Stimulated activated CD4-positive, alpha-beta T cell treated with anti-CD3 and anti-CD28 coated beads, Interleukin-12 subunit alpha, Interleukin-12 subunit beta, amount 100 ng/mL, for 24 hours (primary cell): ENCODE measurements at regions not wholly inside any gene's neighbourhood (a gene's known extent, or its start where the extent isn't known, plus 50 kb on each side); places are given as distances from the start of the nearest gene placed in this dataset.
"Not testable (repeated sequence)": the region's sequence is repeated elsewhere in the genome, so short reads cannot be mapped to it uniquely, and the experiment has no call there.

Experiments used
- DNase-seq, 2 experiments: peaks; one replicate each; pipeline ENCODE4 v3.0.0-alpha.2; 2020; ENCODE audit warnings: low read depth in 2 of 2

DNA sequence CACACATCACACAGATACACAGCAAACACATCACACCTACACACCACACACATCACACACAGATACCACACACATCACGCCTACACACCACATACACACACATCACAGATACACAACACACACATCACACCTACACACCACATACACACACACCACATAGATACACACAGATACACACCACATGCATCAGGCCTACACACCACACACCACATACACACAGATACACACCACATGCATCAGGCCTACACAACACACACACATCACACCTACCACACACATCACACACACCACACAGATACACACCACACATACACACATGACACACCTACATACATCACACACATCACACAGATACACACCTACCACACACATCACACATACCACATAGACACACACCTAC lies 158.8 kb downstream of the NDUFA10 start:
- no peak for DNase-seq

DNA sequence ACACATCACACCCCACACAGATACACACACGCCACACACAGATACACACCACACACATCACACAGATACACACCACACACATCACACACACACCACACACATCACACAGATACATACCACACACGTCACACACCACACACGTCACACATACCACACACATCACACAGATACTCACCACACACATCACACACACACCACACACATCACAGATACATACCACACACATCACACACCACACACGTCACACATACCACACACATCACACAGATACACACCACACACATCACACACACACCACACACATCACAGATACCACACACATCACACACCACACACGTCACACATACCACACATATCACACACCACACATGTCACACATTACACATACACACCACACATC lies 159.3 kb downstream of the NDUFA10 start:
- DNase-seq, result not testable (repeated sequence)

DNA sequence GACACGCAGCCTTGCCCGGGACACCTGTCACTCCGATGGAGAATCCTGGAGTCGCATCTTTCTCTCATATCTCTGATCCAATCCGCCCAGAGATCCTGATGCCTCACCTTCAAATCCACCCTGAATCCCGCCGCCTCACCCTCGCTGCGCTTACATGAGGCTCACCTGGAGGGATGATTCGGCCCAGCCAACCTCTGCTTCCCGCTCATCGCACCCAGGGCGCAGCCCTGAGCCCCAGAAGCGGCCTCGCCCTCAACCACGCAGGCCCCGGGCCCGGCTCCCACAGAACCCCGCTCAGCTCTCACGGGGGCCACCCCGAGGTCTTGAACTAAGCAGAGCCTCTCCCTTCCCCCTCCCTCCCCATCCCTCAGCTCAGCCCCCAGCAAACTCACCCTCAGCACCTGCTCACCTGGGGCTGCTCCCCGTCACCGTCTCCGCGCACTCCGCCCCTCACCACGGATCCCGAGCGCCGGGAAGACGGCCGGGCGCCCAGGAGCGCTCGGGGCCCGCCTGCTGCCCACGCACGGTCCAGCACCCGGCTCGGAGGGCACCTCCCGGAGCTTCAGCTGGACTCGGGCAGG lies 160.0 kb downstream of the NDUFA10 start:
- no peak for DNase-seq

DNA sequence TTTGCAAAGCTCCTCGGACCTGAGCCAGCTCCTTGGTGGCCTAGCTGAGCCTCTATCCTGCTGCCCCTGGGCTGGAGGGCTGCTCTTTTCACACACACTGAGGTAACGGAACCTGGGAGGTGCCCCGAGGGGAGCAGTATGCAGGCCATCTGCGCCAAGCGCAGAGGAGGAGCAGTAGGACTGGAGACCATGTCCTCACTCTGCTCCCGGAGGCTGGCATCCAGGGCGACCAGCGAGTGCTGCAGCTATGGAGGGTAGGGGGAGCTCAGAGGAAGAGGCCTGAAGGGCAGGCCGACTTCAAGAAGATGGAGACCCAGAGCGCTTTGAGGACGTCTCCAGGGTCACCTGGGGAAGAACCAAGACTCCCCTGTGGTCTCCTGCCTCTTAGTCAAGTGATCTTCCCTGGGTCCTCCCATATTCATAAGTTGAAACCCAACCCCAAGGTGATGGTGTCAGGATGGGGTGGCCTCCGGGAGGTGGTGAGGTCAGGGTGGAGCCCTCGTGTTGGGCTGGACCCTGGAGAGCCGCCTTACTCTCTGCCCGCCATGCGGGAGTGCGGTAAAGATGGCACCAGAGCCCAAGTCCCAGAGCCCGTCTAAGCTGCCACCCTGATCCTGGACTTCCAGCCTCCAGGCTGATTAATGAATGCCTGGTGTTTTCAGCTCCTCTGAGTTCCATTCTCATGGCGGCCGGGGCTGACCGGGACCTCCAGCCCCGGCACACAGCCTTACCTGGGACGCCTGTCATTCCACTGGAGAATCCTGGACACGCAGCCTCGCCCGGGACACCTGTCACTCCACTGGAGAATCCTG lies 160.7 kb downstream of the NDUFA10 start:
- DNase-seq, result no peak

DNA sequence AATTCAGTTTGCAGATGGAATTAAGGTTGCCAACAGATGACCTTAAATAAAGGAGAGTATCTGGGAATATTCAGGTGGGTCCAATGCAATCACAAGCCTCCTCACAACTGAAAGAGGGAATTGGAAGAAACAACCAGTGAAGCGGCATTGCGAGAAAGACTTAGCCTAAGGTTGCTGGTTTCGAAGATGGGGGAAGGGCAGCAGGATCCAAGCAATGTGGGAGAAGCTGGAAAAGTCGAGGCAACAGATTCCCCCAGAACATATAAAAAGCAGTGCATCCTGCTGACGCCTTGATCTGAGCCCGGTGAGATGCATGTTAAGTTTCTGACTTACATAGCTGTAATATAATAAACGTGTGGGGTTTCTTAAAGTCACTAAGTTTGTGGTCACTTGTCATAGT lies 162.5 kb downstream of the NDUFA10 start:
- no peak for DNase-seq

DNA sequence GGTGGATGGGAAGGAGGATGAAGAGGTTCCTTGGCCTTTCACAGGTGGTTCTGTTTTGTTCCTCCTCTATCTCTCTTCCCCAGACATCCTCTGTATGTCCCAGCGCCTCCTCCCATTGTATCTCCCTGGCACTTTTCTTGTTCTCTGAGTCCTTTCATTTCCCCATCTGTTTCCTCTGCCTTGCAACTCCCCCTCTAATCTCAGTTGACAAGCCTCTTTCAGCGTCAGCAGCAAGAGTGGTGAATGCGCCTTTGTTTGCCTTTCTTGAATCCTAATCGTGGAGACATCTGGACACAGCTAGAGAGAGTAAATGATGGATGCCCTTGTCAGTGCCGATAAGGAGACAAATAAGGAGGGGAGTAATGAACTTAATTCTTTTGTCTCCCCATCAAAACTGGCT lies 167.0 kb downstream of the NDUFA10 start:
- no peak for DNase-seq

DNA sequence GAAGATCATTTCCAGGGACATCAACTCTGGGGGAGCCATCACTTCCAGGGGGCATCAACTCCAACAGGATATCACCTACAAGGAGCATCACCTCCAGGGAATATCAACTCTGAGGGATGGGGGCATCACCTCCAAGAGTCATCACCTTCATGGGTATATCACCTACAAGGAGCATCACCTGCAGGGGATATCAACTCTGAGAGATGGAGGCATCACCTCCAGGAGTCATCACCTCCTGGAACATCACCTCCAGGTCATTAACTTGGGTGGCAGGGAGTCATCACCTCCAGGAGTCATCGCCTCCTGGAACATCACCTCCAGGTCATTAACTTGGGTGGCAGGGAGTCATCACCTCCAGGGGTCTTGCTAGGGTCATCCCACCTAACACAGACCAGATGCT lies 167.6 kb downstream of the NDUFA10 start:
- no peak for DNase-seq

DNA sequence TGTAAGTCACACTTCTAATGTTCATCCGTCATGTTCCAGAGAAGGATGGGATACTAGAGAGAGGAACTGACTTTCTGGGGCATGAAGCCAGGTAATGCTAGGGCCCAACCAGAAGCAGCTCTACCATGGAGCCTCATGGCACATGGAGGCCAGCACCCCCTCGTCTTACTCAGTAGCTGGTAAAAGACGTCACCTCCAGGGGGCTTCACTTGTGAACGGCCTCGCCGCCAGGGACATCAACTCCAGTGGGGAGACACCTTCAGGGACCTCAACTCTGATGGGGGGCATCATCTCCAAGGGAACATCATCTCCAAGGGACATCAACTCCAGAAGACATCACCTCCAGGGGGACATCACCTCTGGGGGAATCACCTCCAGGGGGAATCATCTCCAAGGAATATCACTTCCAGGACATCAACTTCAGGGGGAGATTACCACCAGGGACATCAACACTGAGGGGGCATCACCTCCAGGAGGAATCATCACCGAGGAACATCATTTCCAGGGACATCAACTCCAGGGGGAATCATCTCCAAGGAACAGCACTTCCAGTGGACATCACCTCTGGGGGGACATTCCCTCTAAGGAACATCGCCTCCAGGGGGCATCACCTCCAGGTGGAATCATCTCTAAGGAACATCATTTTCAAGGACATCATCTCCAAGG lies 168.4 kb downstream of the NDUFA10 start:
- no peak for DNase-seq

DNA sequence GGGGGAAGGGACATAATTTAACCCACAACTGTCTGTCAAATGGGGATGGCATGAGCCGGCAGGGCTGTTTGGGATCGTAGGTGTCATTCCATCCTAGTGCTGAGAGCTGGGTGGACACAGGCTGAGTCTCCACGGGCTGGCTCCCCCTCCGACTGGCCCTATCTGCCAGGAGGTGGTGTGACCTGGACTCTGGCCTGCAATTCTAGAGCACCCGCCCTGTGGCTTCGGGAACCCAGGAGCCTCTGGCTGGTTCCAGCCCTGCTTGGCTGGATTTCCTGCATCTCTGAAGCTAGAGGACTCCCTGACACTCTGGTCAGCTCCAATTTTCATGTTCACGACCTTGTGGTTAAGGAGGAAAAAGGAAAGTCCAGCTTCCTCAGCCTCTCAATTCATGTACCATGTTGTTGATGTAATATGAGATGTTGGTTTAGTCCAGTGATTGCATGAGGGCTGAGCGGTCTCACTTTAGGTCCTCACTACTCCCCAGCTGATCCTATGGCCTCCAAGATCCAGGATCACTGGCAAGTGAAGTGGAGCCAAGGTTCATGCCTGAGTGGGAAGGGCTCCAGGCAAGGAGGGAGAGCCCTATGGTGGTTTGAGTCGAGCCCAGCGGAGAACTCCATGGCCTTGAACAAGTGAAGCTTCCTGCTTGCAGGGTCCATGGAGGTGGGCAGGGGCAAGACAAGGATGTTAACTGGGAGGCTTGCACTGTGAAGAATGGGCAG lies 169.1 kb downstream of the NDUFA10 start:
- no peak for DNase-seq

DNA sequence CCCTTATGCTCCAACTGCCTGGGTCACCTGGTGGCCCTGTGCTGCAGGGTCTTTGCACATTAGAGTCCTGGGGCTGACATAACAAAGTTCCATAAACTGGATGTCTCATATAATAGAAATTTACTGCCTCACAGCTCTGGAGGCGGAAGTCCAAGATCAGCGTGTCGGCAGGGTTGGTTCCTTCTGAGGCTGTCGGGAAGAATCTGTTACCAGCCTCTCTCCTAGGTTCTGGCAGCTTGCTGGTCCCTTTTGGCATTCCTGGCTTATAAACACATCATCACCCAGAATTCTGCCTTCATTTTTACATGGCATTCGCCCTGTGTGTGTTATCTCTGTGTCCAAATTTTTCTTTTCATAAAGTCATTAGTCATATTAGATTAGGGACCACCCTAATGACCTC lies 170.5 kb downstream of the NDUFA10 start:
- no peak for DNase-seq

DNA sequence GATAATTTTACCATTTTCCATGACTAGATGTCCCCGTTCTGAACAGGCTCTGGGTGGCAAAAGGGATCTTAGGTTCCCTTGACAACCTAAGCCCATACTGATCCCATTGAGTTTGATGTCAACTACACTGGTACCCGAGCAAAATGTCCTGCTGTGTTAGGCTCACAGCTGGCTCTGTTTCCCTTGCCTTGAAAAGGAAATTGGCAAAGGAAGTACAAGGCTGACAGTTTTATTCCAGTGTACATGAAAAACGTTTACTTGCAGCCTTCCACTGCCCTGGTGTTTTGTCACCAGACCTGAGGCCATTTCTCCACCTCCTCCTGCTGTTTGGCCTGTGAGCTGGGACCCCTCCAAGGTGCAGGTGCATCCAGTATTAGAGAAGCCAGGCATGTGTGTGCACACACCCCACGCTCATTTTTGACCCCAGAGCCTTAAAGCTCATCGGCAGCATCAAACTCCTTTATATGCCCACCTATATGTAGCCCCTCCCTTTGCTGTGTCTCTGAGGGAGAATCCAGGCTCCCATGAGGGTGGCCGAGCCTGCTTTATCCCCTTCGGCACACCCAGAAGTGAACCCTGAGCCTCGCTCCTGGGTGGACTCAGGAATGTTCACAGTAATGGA lies 171.3 kb downstream of the NDUFA10 start:
- DNase-seq, result no peak

DNA sequence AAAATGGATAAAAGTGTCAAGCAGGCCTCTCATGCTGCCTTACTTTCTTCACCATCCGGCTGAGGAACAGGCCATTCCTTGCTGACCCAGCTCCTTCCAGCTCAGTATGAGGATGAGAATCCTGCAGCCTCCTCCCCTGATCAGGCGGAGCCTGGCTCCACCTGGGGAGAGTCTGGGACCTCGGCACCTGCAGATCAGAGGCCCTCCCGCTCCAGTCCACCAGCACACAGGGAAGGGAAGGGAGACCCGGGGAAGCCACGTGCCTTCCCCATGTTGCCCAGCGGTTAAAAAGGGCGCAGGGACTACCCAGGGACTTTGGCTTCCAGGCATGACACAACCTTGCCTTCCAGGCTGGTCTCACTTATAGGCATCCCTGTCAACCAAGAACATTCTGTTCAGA lies 172.0 kb downstream of the NDUFA10 start:
- DNase-seq, result no peak

DNA sequence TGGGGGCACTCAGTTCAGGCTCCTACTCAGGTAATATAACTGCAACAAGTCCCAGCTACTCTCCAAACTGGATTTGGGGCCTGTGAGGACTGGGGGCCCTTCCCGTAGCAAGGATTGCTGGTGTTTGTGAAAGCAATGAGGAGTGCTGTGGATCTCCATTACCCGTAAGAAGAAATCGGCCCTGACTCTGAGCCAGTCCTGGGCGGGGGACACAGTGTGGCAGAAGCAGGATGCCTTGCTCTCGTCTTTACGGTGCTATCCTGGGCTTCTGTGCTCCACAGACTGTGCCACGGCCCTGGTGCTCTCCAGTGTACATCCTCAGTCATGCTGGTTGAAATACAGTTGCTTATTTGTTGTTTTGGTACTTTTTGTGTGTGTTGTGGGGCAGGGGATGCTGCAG lies 172.9 kb downstream of the NDUFA10 start:
- no peak for DNase-seq

DNA sequence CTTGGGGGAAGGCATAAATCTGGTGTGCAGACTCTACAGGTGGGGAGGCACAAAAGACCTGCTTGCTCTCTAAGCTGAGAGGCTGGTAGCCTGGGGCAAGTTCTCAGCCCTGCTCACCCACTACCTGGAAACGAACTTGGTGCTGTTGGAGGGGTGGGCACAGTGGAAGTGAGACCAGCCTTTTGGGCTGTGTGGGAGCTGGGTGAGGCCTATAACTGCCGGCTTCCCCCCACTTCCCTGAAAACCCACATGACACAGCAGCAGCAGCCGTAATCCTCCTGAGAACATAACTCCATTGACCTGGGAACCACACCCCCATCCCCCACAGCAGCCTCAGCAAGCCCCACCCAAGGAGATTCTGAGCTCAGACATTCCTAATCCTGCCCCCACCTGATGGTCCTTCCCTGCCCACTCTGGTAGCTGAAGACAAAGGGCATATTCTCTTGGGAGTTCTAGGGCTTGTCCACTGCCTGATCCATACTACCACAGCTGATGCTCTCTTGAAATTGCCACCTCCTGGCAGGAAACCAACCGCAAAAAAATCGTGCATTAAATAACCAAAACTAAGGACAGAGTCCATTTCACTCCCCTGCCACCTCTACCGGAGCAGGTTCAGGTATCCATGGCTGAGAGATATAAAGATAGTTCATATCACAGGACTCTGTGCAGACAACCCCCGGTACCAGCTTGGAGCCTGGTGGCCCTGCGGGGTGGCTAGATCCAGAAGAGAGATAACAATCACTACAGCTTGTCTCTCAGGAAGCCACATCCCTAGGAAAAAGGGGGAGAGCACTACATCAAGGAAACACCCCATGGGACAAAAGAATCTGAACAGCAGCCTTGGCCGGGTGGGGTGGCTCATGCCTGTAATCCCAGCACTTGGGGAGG lies 178.1 kb downstream of the NDUFA10 start:
- no peak for DNase-seq

DNA sequence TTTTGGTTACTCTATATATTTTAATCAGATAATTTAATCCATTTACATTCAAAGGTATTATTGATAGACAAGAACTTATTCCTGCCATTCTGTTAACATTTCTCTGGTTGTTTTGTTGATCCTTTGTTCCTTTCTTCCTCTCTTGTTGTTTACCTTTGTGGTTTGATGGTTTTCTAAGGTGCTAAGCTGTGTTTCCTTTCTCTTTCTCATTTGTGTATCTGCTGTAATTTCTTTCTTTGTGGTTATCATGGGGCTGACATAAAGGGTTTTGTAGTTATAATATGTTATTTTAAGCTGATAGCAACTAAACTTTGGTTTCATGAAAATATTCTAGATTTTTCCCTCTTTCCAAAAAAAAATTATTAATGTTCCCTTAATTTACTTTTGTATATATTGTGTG lies 179.2 kb downstream of the NDUFA10 start:
- no peak for DNase-seq

DNA sequence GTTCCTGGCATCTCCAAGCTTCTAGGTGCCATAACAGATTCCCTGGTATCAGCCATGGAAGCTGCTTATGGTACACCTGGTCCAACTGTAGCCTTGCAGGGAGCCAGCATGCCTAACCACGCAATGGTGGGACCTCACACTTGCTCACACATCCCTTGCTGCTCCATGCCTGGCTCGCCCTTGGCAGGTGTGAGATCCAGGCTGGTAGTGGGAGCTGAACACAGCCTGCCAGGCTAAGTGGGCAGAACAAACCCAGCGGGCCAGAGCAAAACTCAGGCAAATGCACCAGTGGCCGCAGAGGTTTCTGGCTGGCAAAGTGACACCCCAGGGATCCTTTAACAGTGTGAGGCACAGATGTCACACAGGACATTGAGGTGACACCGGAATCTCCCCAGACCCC lies 185.8 kb downstream of the NDUFA10 start:
- DNase-seq, result no peak

DNA sequence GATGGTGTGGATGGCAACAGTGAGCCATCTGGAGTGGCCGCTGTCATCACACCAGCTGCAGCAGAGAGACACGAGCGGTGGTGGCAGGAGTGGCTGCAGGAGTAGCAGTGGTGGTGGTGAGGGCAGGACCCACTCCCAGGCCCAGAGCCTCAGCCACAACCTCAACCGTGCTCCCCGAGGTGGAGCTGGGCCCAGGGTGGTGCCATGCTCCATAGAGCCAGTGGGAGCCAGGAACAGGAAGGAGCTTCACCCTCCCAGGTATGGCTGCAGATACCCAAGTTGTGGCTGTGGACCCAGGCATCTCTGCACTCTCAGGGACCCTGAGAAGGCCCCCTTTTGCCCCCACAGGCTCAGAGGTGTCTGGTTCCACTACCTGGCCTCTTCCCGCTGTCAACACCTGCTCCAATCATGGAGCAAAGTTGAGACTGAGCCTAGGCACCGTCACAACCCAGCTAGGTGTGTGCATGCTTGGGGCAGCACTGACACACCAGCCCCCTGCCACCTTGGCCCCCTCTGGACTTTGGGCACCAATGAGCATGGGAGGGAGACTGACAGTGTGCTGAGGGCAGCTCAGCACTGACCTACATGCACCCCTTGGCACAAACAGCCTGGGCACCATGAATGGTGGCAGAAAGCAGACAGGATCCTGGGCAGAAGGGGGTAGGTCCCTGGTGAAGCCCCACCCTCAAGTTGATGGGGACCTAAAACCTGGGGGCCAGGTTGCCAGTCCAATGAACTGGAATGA lies 188.9 kb downstream of the NDUFA10 start:
- DNase-seq, result no peak

DNA sequence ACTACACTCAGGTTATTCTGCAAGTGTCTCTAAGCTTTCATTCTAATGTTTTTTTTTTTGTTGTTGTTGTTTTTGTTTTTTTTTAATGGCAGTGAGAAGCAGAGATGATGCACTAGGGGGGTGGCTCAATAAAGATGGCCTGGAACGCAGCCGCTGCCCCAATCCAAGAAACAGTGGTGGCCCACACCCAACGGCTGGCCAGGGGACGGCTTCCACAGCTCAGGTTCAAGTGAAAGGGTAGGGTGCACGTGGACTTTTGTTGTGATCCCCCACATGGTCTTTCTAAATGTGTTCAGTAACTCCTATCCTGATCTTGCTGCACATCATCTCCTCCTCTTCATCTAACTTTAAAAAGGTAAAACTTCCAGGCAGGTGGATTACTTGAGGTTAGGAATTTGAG lies 190.1 kb downstream of the NDUFA10 start:
- DNase-seq, result no peak

DNA sequence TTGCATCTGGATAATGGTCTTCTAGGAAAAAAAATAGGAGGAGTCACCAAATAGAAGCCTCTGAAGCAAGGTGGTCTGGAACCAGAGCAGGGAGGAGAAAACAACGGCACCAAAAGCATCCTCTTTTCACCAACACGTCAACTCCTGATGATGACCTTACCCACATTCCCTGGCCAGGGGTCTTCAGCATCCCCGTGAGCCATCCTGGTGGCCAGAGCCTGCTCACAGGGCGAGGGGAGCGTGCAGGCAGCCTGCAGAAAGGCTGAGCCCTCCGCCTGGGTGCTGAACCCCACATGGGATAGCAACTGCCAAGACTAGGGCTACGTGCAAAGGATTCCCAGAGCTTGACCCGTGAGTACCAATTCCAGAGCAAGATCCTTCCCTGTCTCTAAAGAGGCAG lies 191.0 kb downstream of the NDUFA10 start:
- DNase-seq, result no peak
